Left cardiac atrium (tissue), 4 donors: ENCODE measurements at regions not wholly inside any gene's neighbourhood (a gene's known extent, or its start where the extent isn't known, plus 50 kb on each side); places are given as distances from the start of the nearest gene placed in this dataset.

Experiments
- ATAC-seq, 2 donors: fragments of 200-7000 bp; cut with Tn5 transposase; one replicate each; pipeline ENCODE4 v1.9.1; 2020; ENCODE audit warnings: mild to moderate bottlenecking in 2 of 2, moderate library complexity in 2 of 2
- DNase-seq: peaks from one replicate; pipeline ENCODE4 v3.0.0-alpha.2; 2020
- intact Hi-C, 2 donors: fragments of 100-400 bp; cut with DNase I; formaldehyde crosslinking; loops; one replicate each; pipeline versions ENCODE4 v1.14.1 to v1.15.1; 2022 to 2023
- donor health status: DM: no; HTN: yes; CAD: no.
- donor health status: DM: no; HTN: yes; CAD: no; lungs with severe emphysema.
- donor health status: DM: yes; HTN: yes; CAD: no.
- donor health status: Dilated cardiomyopathy.

DNA sequence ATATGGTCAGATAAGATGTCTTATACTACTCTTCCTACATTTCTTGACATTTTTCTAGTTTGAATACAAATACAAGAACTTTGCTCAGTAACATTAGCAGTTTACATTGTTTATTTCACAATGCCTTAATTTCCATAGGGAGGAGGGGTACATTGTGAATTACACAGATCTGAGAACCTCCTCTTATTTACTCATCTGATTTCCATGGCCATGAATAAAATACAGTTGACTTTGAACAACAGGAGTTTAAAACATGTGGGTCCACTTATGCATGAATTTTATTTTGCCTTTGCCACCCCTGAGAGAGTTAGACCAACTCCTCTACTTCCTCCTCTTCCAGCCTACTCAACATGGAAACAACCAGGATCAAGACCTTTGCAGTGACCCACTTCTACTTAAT, 67.7 kb downstream of the MGST1 start:
- ATAC-seq, result no peak
- intact Hi-C loops, result no loop called here
- no peak for DNase-seq

DNA sequence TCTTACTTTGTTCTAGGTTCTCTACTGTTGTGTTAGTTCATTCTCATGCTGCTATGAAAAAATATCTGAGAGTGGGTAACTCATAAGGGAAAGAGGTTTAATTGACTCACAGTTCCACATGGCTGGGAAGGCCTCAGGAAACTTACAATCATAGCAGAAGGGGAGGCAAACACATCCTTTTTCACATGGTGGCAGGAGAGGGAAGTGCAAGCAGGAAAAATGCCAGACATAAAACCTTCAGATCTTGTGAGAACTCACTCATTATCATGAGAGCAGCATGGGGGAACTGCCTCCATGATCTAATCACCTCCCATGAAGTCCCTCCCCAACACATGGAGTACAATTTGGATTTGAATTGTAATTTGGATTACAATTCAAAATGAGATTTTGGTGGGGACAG, 69.6 kb downstream of the MGST1 start:
- ATAC-seq (no peak), DNase-seq (no peak)
- intact Hi-C loops, result no loop called here

DNA sequence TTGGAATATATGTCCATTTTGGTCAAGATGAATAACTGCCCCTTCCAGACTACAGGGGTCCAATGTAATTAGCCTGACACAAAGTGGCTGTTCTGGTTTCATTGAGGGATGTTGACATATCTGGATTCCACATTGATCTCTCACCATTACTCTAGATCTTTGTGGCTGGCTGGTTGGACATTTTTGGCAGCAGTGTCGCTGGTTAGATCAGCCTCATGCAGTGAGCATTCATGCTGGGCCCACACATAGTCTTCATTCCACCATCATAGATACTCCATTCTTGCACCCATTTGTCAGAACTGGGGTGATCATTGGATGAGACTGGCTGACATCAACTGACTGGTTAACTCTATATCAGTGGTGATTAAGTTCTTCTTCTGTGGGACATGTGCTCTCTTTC, 74.4 kb downstream of the MGST1 start:
- intact Hi-C loops, result no loop called here
- no peak for DNase-seq
- ATAC-seq, result no peak

DNA sequence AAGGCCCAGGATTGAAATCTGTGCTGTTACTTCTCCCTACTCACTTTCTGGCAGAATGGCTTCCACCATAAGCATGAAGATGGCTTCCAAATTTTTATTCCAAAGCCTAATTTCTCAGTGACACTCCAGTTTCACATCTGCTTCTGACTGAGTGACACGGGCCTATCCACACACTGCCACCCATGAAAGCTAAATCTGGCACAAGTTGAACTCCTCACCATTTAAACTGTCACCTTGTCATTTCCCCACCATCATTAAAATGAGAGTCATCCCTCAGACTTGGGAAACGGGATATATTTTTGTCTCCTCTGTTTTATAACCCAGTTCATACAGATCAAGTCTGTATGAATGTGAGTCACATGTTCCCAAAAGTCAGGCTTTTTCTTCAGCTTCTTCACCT, 77.1 kb downstream of the MGST1 start:
- ATAC-seq (no peak), DNase-seq (no peak)
- intact Hi-C loops, result no loop called here

DNA sequence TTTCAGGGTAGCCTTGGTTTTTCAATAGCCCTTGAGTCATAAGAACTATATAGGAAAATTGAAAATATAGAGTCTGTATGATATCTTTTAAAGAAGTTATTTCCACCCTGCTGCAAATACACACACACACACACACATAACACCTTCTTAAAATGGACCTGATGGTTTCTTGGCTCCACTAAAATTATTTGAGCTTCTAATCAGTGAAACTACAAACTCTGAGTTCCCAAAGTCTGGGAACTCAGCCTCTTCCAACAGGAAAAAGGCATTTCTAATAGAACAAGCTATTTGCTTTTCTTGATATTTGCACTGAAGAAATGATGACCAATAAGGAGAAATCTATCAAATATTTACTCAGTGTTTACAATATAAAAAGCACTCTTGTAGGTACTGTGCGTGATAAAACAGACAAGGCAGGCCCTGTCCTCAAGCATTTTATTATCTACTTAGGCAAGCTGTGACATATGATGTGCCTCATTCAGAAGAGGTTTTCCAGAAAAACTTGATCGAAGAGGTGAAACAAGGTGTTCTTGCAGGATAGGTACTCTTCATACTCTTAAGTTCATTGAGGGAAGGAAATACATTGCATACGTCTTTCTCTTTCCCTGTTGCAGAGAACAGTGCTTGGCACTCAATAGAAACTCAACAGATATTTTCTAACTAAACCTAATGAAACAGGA, 88.6 kb downstream of the MGST1 start:
- intact Hi-C loops, result no loop called here
- DNase-seq (no peak), ATAC-seq (no peak)

DNA sequence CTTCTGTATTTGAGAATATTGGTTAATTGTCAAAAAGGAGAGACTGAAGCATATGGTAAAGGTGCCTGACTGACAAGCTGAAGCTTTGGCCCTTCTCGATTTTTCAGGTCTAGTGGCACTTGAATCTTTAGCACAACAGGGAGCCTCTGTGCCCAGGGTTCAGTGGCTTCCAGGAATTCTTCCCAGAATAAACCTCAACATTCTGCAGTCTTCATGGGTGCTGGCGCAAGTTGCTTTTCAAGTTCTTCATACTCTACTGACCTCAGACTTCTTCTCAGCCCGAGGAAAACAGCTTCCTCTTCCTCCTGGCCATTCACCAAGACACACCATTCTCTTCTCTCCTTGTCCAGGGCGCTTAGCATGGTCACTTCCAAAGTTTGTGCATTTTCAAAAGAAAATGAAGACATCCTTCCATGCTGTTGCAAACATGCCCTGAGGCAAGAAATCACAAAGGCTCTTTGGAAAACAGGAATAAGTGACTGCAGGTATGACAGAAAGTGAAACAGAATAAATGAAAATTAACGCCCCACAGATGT, 89.9 kb downstream of the MGST1 start:
- ATAC-seq, result no peak
- intact Hi-C loops, result no loop called here
- DNase-seq, result no peak

DNA sequence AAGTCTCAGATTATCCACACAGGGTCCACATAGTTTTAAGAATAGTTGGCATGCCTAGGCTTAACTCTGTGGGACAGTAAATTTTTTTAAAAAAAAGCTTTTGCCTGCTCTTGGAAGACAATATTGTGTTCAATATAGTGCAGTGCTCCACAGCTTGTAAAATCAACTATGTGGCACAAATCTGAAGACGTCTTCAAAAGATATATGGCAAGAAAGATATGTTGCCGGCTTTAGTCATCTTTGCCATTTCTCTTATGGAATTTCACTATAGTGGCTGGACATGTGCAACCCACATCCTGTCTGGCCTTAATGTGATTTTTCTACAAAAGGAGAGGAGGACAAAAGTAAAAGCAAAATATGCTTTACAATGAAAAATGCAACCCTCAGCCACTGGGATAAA, 90.5 kb downstream of the MGST1 start:
- DNase-seq, result no peak
- no peak for ATAC-seq
- intact Hi-C loops, result no loop called here

DNA sequence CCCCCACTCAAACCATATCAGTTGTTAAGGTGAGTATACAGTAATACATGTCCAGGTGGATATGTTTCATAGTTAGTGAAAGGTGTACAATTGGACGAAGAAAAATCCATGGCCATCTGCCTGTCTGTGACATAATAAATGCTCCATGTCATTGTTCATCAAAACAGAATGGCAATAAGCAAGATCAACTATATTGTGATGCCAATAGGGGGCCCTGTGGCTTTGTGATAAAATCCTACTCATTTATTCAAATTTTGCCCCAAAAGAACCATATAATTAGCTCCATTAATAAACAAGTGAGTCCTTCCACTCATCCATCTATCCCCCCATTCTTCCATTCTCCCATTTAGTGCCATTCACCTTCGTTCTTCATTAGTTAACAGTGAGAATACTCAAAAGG, 102.0 kb downstream of the MGST1 start:
- DNase-seq (no peak), ATAC-seq (no peak)
- intact Hi-C loops, result no loop called here

DNA sequence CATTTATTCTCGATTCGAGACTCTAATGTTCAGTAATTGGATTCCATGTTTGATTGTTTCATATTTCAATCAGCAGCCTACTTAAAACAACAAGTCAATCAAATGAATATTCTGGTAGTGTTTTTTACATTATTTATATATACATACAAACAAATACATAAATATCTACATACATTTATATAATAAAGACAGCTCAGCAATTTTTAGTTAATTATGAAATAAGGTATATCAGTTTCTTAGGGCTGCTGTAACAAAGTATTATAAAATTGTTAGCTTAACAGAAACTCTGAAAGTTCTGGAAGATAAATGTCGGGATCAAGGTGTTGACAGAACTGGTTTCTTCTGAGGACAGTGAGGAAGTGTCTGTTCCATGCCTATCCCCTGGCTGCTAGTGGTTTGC, 105.9 kb downstream of the MGST1 start:
- no peak for ATAC-seq
- intact Hi-C loops, result no loop called here
- no peak for DNase-seq

DNA sequence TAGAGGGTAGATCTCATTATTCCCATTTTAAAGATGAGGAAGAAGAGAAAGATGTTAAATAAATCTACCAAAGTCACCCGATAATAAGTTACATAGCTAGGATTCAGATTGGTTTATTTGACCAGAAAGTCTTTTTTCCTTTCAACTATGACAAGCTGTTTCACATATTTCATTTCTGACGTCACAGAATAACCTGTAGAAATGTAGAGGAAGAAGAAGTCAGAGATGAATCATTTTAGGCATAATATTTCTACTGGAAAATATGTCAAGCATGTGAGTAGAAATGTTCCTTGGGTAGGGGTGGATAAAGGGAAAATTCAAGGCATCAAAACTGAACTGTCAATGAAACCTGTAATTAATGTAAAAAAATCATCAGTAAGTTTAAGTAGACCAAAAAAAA, 107.0 kb downstream of the MGST1 start:
- ATAC-seq, result no peak
- no peak for DNase-seq
- intact Hi-C loops, result no loop called here

DNA sequence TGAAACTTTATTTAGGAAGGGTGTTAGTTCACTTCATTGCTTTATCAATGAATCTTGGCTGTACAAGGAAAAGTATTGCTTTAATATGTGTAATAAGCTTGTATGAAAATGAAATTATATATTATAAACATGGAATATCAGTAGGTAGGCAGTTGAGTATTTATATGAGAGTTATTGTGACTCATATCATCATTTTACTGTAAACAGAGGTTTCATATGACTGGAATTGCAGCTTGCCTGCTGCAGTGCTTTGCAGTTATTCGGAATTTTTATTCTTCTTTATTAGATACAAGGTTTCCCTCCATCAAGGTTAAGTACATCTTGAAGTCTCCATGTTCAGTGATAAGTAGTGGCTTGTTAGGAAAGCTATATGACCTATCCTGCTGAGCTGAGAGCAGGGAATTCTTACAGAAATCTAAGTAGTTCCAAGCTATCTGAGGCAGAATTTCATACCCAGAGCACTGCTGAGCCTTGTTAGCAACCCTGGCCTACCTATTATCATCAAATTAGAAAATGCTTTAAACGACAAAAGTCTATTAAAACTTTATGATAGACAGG, 111.2 kb downstream of the MGST1 start:
- no peak for DNase-seq
- ATAC-seq, result no peak
- intact Hi-C loops, result no loop called here

DNA sequence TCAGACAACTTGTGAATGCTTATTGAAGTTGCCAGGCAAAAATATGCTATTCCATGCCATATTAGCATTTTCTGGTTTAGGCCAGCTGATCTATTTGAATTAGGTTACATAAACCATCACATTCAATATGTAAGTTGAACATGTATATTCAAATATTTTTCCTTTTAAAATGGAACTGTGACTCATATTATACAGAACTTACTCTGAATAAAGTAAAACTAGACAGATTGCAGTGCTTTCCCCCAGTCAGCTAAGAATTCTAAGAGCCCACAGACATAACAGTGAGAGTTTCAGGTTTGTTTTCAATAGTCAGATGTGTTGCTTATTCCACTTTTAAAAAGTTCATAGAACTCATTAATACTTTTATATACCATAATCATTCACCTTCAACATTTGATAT, 119.8 kb downstream of the MGST1 start:
- intact Hi-C loops, result loop anchor here in 1 of 2 donors (5.0 kb wide), 1 partner anchor 75 kb away; no protein-coding TSS in a partner anchor
- ATAC-seq (no peak), DNase-seq (no peak)

DNA sequence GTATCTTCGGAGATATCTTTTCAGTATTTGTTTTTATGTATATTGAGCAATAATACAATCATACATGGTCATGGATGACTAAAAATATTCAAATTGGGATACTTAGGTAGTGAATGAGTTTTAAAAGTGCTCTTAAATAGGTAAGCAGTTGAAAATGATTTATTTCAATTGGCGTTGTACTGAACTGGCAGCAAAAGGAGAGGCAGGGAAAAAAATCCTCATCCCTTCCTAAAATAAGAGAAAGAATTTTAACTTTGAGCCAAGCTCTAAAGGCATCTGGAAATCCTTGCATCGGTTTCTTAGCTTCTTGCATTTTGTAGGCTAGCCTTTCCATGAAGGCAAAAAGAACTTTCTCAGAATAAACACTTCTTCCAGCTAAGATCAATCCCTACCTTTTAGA, 125.2 kb downstream of the MGST1 start:
- ATAC-seq, result no peak
- no peak for DNase-seq
- intact Hi-C loops, result no loop called here

DNA sequence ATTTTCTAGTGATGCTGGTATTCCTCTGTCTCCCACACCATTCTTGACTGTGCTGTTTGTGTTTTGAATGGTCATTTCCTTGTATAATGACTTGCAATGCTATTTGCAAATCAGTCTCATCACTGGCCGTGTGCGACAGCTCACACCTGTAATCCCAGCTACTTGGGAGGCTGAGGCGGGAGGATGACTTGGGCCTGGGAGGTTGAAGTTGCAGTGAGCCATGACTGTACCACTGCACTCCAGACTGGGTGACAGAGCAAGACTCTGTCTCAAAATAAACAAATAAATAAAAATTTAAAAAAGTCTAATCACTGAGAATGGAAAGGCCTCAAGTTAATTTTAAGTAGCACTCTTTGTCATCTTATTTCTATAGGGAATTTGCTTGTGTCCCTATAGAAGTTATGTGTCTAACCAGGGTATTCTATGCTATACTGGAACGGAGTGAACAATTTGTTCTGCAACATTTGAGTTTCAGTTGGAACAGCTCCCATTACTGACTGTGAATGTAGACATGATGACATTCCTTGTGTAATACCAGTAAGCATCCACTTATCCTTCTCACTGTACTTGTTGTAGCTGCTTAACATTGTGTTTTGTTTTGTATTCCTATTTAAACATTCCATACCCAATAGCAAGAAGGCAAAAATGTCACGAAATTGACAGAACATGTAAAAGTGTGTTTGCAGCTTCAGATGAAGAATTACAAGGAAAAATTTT, 126.3 kb downstream of the MGST1 start:
- DNase-seq (no peak), ATAC-seq (no peak)
- intact Hi-C loops, result no loop called here

DNA sequence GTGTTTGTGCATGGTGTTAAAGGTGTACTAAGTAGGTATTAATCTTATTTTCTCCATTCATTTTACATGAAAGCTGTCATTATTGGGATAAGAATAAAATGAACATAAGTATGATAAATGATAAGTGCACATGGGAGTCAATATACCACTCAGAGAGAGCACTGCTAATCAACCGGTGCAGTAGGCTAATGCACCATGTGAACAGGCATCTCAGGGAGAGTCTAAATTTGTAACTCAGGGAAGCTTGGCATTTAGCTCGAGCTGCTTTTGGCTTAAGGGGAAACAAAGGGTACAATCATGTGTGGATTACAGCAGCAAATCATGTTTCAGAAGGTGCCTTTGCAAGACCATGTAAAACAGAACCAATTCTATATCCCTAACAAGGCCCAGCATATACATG, 127.4 kb downstream of the MGST1 start:
- intact Hi-C loops, result no loop called here
- ATAC-seq, result no peak
- no peak for DNase-seq

DNA sequence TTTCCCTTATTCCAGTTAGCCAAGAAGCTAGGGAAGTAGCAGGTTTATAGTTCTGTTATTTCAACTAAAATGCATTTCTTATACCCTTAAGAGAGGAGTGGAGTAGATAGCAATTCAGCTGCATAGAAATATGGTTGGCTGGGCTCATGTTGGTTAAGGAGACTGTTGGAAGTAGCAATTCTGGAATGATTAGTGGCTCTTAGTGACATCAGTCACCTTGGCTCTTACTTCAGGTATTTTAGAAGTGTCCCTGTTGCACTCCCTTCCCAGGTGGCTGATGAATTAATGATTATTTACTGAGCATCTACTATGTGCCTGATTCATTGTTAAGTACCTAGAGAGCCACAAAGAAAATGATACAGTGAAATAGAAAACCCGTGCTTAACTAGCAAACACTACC, 128.1 kb downstream of the MGST1 start:
- no peak for ATAC-seq
- intact Hi-C loops, result no loop called here
- no peak for DNase-seq

DNA sequence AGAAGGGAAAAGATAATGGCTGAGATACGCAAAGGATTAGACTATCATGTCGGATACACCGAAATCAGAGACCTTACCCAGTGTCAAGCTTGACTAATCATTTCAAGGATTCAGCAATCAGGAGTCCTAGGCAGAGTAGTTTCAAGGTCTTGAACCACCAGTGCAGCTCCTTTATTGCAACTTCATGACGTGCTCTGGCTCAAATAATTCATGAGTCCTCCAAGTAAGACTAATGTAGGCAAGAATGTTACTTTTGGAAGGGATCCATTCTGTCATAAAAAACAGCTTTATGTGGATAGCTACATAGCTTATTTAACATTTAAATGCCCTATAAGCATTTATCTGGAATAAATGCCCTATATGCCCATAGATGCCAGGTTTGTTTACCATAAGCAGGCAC, 123.2 kb downstream of the LMO3 start:
- DNase-seq (no peak), ATAC-seq (no peak)
- intact Hi-C loops, result no loop called here

DNA sequence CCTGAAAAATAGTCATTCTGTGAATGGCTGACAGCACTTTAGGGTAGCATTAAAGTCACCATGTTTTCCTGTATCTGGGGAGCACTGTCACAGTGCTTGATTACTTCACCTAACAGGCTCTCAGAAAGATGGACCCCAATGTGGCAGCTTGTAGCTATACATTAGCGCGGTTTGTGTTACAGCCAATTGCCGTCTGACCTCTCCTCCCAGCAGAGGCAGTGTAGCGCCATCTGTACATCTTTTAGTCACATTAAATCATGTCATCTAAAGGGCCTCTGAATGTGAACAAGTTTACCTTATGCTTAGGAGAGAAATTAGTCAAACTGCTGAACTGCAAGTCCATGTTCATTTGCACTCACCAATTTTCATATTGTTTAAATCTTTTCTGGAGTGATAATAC, 113.7 kb downstream of the LMO3 start:
- ATAC-seq (no peak), DNase-seq (no peak)
- intact Hi-C loops, result no loop called here

DNA sequence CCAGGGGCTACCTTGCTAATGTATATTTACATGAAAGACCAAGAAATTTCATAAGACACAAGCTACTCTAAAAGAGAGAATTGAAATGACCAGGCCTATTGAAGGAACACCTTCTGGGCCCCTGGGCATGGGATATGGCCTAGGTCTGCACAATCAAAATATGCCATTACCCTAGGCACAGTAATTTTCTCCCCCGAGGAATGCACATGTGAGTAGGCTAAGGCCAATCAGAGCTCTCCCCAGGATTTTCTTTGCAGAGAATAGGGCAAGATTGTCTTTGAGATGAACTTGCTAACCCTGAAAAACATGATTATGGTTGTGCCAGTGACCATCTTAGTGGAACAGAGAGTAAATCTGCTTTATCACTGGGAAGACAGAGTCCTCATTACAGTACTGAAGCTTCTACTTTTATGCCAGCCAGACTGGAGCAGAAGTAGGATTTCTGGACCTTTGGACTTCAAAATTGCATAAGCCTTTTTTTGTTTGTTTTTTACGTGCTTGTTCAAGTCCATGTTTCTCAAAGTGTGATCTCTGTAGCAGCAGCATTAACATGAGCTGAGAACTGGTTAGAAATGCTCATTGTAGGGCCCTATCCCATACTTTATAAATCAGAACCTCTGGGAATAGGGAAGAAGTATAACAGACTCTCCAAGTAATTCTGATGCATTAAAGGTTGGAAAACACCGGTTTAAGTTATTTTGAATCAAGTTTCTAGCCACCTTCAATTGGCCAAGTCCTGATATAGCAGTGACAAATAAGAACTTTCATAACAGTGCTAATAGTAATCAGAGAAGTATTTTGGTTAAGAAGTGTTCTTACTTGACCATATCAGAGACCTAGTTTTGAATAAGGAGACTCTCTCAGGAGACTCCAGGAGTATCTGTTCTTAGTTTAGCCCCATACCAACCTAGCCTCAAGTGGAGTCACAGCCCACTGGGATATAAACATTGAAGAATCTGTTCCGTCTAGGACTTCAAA, 112.9 kb downstream of the LMO3 start:
- intact Hi-C loops, result no loop called here
- no peak for ATAC-seq
- no peak for DNase-seq

DNA sequence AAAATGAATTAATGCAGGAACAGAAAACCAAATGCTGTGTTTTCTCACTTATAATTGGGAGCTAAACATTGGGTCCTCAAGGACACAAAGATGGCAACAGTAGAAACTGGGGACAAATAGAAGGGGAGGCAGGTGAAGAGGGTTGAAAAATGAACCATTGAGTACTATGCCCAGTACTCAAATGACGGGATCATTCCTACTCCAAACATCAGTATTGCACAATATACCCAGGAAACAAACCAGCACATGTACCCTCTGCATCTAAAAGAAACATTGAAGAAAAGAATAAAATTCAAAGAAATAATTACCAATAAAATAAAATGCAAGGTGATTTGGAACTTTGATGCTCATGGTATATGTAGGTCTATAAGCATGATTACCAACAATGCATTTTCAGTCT, 110.8 kb downstream of the LMO3 start:
- intact Hi-C loops, result no loop called here
- ATAC-seq (no peak), DNase-seq (no peak)
